Osteoblast (primary cell): ENCODE measurements at regions not wholly inside any gene's neighbourhood (a gene's known extent, or its start where the extent isn't known, plus 50 kb on each side); places are given as distances from the start of the nearest gene placed in this dataset.

ENCODE experiments used
- DNase-seq: peaks from one replicate; pipeline ENCODE4 v3.0.0; 2011; ENCODE audit warnings: low spot score, mixed read lengths; ENCODE audit not compliant: insufficient read length; ENCODE audit errors: missing footprints
- H2AFZ ChIP-seq: 2 replicates; pipeline ENCODE4 v1.6.0; 2011; ENCODE audit warnings: mild to moderate bottlenecking, low read length
- H3K27ac ChIP-seq: 2 replicates; pipeline ENCODE4 v1.5.1; 2011; ENCODE audit warnings: mild to moderate bottlenecking, low read depth, low read length, moderate library complexity
- H3K27me3 ChIP-seq: 2 replicates; pipeline ENCODE4 v1.6.0; 2012; ENCODE audit warnings: mild to moderate bottlenecking, control low read depth, inconsistent platforms, low read length, moderate library complexity; ENCODE audit not compliant: insufficient read depth
- H3K36me3 ChIP-seq: 2 replicates; pipeline ENCODE4 v1.5.1; 2011; ENCODE audit warnings: mild to moderate bottlenecking, low read length, control low read depth, moderate library complexity; ENCODE audit not compliant: insufficient read depth
- H3K4me1 ChIP-seq: 2 replicates; pipeline ENCODE4 v1.5.1; 2011; ENCODE audit warnings: mild to moderate bottlenecking, low read length, control low read depth, moderate library complexity; ENCODE audit not compliant: insufficient read depth
- H3K4me2 ChIP-seq: 2 replicates; pipeline ENCODE4 v1.6.0; 2011; ENCODE audit warnings: mild to moderate bottlenecking, low read length; ENCODE audit not compliant: insufficient read depth
- H3K4me3 ChIP-seq: fragments of 200-600 bp; sonication (generic); 3 replicates; pipeline ENCODE4 v1.5.1; 2012; ENCODE audit warnings: mild to moderate bottlenecking, low read length, inconsistent platforms; ENCODE audit not compliant: insufficient read depth
- H3K79me2 ChIP-seq: 2 replicates; pipeline ENCODE4 v1.6.0; 2012; ENCODE audit warnings: mild to moderate bottlenecking, low read length, control low read depth, inconsistent platforms; ENCODE audit not compliant: insufficient read depth
- H3K9me3 ChIP-seq: 2 replicates; pipeline ENCODE4 v1.5.1; 2011; ENCODE audit warnings: low read depth, low read length, control low read depth
- H4K20me1 ChIP-seq: 2 replicates; pipeline ENCODE4 v1.6.0; 2012; ENCODE audit warnings: mild to moderate bottlenecking, low read length, control low read depth; ENCODE audit not compliant: insufficient read depth
- CTCF ChIP-seq: IDR thresholded peaks from 2 replicates; pipeline ENCODE4 v1.5.1; 2011; ENCODE audit warnings: mild to moderate bottlenecking, low read depth, low read length, moderate library complexity; ENCODE audit errors: extremely low read depth

GRCh38 chr6:121879149-121879548 lies 443.7 kb downstream of the GJA1 start:
- peak overlapping the region; percentile 3 for H3K27ac ChIP-seq
- H3K9me3 ChIP-seq: no peaks in the 10 kb centered on the region
- no peaks in the 10 kb centered on the region for H4K20me1 ChIP-seq
- TF ChIP-seq CTCF: no peak
- no peaks in the 10 kb centered on the region for H3K36me3 ChIP-seq
- H3K4me1 ChIP-seq: peaks cover 48% of the 10 kb centered on the region
- H3K4me3 ChIP-seq: no peak overlapping the region
- no peaks in the 10 kb centered on the region for H3K27me3 ChIP-seq
- DNase-seq: no peak
- no peaks in the 10 kb centered on the region for H3K79me2 ChIP-seq
- H2AFZ ChIP-seq: no peak overlapping the region
- no peak overlapping the region for H3K4me2 ChIP-seq

- H4K20me1 ChIP-seq: no peaks in the 10 kb centered on the region
- H3K79me2 ChIP-seq: no peaks in the 10 kb centered on the region
- TF ChIP-seq CTCF: no peak
- H2AFZ ChIP-seq: no peak overlapping the region
- no peaks in the 10 kb centered on the region for H3K27me3 ChIP-seq
- no peak overlapping the region for H3K27ac ChIP-seq
- no peak overlapping the region for H3K4me2 ChIP-seq
- peaks cover 63% of the 10 kb centered on the region for H3K4me1 ChIP-seq
- H3K9me3 ChIP-seq: no peaks in the 10 kb centered on the region
- no peak overlapping the region for H3K4me3 ChIP-seq
- no peaks in the 10 kb centered on the region for H3K36me3 ChIP-seq
- DNase-seq: no peak
Observed at GRCh38 chr6:121880831-121881230, 445.4 kb downstream of the GJA1 start.

GRCh38 chr6:121881974-121882667 lies 446.7 kb downstream of the GJA1 start:
- Histone ChIP-seq H3K27me3 (no peaks in the 10 kb centered on the region), H3K9me3 (no peaks in the 10 kb centered on the region), H4K20me1 (no peaks in the 10 kb centered on the region), H2AFZ (no peak overlapping the region), H3K27ac (peak overlapping the region; percentile 85), H3K4me3 (peak overlapping the region; percentile 7), H3K36me3 (no peaks in the 10 kb centered on the region), H3K4me2 (peak overlapping the region; percentile 57), H3K79me2 (no peaks in the 10 kb centered on the region), H3K4me1 (peaks cover 67% of the 10 kb centered on the region)
- DNase-seq: no peak
- TF ChIP-seq CTCF: no peak

GRCh38 chr6:121884091-121884490 lies 448.6 kb downstream of the GJA1 start:
- no peak for DNase-seq
- no peak for TF ChIP-seq CTCF
- Histone ChIP-seq H3K4me1 (peaks cover 62% of the 10 kb centered on the region), H3K9me3 (no peaks in the 10 kb centered on the region), H3K27ac (no peak overlapping the region), H3K27me3 (no peaks in the 10 kb centered on the region), H3K4me2 (peak overlapping the region; percentile 37), H4K20me1 (no peaks in the 10 kb centered on the region), H3K4me3 (no peak overlapping the region), H2AFZ (no peak overlapping the region), H3K79me2 (no peaks in the 10 kb centered on the region), H3K36me3 (no peaks in the 10 kb centered on the region)
